HG02763 (cell line): ENCODE measurements at regions not wholly inside any gene's neighbourhood (a gene's known extent, or its start where the extent isn't known, plus 50 kb on each side); places are given as distances from the start of the nearest gene placed in this dataset.
"Not testable (repeated sequence)": the region's sequence is repeated elsewhere in the genome, so short reads cannot be mapped to it uniquely, and the experiment has no call there.

Experiments
- ATAC-seq: cut with Tn5 transposase; IDR thresholded peaks from one replicate; pipeline ENCODE4 v1.9.1; 2021; ENCODE audit warnings: mild to moderate bottlenecking, moderate library complexity; ENCODE audit not compliant: unreplicated experiment

DNA sequence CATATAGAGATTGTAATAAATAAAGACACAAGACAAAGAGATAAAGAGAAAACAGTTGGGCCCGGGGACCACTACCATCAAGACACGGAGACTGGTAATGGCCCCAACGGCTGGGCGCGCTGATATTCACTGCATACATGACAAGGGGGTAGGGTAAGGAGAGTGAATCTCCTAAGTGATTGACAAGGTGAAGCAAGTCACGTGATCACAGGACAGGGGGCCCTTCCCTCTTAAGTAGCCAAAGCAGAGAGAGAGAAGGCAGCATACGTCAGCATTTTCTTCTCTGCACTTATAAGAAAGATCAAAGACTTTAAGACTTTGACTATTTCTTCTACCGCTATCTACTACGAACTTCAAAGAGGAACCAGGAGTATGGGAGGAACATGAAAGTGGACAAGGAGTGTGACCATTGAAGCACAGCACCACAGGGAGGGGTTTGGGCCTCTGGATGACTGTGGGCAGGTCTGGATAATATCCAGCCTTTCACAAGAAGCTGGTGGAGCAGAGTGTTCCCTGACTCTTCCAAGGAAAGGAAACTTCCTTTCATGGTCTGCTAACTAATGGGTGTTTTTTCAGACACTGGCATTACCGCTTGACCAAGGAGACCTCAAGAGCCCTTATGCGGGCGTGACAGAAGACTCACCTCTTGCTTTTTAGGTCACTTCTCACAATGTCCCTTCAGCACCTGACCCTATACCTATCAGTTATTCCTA lies 75.6 kb downstream of the MRPL39 start:
- ATAC-seq: not testable (repeated sequence)

DNA sequence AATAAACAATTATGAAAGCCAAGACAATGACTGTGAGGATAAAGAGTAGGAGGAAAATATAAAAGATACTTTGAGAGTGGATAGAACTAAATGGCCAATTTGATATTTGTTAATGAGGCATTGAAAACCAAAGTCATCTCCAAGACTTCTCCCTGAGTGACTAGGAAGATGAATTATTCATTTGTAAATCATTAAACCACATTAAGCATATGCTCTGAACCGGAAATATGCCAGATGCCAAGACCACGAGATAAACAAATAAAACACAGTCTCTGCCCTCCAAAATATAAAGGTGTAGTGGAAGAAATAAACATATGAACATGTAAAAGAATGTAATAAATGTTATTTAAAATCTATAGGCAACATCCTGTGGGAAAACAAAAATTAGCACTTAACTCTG lies 78.8 kb downstream of the MRPL39 start:
- no peak for ATAC-seq

DNA sequence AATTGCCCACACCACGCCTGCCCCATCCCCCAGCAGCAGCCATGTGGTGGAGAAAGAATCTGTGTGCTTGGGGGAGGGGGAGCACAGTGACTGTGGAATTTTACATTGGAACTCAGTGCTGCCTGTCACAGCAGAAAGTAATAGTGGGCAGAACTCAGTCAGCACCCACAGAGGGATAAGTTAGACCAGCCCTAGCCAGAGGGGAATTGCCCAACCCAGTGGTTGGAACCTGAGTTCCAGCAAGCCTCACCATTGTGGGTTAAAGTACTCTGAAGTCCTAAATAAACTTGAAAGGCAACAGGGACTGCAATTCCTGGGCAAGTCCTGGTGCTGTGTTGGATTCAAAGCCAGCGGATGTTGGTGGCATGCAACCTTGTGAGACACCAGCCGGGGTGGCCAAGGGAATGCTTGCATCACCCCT lies 88.8 kb downstream of the MRPL39 start:
- no peak for ATAC-seq

DNA sequence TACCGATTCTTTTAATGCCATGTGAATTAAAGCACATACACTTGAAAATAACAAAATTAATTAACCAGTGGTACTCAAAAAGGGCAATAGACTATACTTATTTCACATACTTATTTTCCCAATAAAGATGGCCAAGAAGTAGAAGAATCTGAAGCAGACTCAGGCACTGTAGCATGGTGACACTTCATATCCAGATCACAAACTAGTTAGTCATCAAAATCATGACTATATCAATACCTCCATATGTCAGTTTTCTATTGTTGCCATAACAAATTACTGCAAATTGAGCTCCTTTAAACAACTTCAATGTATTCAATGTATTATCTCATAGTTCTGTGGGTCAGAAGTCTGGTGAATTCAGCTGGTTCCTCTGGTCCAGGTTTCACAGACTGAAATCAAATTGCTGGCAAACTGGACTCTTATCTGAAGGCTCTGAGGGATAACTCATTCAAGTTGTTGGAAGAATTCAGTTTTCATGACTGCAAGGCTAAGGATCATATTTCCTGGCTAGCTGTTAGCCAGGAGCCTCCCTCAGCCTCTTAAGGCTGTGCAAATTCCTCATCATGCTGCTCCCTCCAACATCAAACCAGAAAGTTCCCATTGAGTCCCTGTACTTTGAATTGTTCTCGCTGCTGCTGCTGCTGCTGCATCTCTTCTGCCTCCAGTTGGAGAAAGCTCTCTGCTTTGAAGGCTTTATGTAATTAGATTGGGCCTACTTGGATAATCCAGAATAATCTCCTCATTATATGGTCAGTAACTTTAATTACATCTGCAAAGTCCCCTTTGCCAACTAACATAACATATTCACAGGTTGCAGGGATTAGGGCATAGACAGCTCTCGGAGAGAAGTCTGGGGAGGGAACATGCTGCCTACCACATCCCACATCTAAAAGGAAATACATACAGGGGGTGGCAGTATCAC lies 91.5 kb downstream of the MRPL39 start:
- ATAC-seq: no peak

DNA sequence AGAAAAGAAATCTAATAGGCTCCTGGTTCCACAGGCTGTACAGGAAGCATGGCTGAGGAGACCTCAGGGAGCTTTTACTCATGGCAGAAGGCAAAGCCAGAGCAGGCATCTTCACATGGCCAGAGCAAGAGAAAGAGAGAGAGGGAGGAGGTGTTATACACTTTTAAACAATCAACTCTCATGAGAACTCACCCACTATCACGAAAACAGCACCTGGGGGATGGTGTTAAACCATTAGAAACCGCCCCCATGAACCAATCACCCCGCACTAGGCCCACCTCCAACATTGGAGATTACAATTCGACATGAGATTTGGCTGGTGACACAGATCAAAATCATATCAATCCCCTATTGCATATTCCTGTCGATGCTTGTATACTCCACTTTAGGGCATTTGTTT lies 93.5 kb downstream of the MRPL39 start:
- no peak for ATAC-seq

DNA sequence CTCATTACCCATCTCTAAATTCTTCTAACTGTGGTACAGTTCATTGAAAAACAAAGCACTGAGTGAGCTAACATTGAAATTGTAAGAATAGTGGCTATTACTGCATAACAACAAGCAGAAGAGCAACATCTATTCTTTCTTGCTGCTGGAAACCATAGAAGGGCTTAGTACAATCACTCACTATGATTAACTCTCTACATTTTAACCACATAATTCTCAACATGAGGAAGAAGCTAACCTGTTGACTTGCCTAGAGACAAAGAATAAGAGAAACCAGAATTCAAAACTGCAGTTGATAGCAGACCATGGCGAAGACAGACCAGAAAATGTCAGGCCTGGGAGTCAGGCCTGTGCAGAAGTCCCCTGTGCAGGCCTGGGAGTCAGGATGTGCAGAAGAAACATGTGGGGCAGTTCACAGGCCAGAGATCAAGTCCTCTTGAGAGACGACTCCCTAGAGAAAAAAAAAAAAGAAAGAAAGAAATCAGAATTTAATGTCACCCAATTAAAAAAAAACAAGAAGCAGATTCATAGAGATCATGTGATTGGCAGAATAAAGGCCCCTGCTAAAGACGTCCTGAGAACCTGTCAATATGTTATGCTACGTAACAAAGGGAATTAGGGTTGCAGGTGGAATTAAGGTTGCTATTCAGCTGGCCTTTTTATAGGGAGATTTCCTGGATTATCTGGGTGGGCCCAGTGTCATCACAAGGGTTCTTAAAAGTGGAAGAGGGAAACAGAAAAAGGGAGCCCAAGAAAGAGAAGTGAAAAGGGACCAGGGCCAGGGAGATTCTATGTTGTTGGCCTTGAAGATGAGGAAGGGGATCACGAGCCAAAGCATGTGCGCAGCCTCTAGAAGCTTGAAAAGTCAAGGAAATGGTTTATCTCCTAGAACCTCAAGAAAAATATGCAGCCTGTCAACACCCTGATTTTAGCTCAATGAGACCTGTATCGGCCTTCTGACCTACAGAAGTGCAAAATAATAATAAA lies 94.9 kb downstream of the MRPL39 start:
- ATAC-seq: no peak

DNA sequence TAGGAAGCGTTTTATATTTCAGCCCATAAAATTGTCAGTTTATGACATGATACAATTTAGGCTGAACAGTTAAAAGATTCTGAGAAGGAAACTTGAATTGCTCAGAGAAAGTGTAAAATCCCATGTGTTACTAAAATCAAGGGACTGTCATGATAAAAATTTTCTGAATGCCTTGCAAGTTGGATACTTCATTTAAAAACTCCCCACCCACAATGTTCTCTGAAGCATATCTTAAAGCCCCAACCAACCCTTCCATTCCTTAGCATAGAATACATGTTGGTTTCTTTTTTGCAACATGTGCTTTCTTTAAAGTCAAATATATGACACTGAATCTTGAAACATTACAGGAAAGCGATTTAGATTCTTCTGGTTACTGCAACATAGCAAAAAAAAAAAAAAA lies 97.4 kb downstream of the MRPL39 start:
- no peak for ATAC-seq

DNA sequence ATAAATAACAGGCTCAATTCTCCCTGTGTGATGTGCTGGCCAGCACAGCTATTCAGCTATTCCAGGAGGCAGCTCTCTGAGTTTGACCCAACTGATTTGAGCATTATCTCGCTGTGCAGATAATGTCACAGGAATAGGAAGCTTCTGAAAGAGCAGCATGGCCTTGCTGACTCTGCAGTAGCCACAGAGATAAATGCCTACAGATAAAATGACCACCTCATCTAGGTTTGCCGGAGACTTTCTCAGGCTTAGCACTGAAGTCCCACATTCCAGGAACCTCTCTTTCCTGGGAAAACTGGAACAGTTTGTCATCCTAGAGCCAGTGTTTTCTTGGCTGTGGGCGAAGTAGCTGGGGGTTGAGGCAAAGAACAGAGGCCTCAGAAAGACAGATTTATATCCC lies 98.9 kb downstream of the MRPL39 start:
- no peak for ATAC-seq

DNA sequence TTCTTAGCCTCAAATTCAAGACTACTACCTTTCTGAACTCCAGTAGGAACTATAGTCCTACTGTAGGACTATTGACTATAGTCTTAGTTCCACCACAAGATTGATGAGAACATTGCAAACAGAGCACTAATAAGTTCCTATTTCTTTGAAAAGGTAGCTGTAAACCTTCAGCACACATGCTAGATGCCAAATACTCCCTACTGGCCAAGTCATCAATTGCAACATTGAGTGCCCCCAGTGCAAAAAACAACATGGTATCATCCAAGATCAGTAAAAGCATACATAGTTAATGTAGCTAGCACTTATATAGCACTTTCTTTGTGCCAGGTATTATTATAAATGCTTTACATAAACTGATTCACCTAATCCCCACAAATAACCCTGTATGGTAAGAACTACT lies 99.8 kb downstream of the MRPL39 start:
- no peak for ATAC-seq

DNA sequence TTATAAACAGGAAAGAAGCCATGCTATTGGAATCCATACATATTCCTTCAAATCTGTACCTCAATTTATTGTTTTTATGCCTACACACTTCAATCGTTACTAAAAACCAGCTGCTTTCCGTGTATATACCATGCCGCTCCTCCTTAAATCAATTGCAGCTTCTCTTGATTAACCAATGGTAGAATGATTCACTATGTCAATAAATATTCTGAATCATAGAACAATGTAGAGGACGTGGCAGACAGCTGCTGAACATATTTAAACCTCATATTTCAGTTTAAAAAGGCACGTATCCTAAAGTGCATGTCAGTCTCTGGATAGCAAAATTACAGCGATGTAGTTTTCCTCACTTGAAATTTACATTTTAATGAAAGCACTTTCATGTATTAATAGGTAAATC lies 100.4 kb downstream of the MRPL39 start:
- ATAC-seq: no peak

DNA sequence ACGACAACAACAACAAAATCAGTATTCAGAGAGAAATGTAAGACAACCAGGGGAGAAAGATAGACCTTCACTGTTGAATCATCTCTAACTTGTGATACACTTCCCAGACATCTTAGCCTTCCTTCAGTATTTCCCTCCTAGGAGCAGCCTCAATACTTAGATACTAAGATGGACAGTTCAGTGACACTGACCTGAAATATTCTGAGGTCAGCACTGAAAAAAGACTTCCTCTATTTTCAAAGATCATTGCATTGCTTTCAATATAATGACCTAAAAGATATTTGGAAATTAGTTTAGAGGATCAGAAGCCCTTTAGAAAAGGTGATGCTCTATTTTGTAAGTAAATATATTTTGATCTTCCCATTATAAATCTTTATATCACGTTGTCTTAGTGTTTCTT lies 101.0 kb downstream of the MRPL39 start:
- ATAC-seq: no peak

DNA sequence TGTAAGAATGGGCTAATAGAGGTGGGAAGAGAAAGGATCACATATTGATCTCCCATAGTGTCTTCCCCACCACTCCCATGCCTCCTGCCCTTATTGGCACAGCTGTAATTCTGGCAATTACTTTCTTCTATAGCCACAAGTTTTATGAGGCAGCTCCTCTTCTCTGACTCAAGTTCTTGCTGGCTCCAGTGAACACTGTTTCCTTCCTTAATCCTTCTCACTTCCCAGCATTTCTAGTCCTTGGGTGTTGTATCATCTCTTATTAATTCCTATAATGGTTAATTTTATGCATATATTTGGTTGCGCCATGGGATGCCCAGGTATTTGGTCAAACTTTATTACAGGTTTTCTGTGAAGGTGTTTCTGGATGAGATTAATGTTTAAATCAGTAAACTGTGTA lies 103.3 kb downstream of the MRPL39 start:
- ATAC-seq: no peak

DNA sequence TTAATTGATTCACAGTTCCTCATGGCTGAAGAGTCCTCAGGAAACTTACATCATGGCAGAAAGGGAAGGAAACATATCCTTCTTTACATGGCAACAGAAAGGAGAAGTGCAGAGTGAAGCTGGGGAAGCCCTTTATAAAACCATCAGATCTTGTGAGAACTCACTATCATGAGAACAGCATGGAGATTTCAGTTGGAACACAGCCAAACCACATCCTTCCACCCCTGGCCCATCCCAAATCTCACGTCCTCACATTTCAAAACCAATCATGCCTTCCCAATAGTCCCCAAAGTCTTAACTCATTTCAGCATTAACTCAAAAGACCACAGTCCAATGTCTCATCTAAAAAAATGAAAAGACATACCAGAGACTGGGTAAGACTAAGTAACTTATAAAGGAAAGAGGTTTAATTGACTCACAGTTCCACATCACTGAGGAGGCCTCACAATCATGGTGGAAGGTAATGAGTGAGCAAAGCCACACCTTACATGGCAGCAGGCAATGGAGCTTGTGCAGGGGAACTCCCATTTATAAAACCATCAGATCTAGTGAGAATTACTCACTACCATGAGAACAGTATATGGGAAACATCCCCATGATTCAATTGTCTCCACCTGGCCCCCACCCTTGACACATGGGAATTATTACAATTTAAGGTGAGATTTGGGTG lies 105.2 kb downstream of the MRPL39 start:
- peak; percentile 53 for ATAC-seq

DNA sequence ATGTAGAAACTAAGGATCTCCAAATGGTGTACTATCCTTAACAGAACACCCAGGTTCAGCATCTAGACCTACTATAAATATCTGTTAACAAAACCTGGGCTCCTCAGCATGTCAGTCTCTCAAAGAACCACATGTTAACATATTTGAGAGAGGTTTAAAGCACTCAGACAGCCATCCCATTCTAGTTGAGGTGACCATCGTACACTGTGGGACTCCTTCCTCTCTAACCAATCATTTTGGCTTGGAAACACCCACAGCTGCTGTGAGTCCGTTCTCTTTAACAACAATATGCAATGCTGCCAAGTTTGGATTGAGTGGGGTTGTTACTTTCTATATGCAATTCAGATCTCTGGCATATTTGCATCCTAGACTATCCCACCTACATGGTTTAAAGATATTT lies 105.8 kb downstream of the MRPL39 start:
- ATAC-seq: peak; percentile 13

DNA sequence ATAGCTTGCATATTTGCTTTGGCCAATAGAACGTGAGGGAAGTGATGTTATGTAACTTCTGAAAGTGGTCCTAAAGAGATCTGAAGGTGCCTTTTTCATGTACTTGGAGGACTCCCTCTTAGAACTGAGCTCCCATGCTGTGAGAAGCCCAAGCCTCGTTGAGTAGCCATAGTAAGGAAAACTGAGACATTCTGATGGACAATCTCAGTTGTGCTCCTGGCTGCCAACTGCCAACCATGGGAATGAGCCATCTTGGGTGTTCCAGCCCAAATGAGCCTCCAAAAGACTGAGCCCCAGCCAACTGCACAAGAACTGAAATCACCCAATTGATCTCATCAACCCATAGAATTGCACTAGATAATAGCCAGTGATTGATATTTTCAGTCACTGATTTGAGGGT lies 106.7 kb downstream of the MRPL39 start:
- ATAC-seq: no peak

DNA sequence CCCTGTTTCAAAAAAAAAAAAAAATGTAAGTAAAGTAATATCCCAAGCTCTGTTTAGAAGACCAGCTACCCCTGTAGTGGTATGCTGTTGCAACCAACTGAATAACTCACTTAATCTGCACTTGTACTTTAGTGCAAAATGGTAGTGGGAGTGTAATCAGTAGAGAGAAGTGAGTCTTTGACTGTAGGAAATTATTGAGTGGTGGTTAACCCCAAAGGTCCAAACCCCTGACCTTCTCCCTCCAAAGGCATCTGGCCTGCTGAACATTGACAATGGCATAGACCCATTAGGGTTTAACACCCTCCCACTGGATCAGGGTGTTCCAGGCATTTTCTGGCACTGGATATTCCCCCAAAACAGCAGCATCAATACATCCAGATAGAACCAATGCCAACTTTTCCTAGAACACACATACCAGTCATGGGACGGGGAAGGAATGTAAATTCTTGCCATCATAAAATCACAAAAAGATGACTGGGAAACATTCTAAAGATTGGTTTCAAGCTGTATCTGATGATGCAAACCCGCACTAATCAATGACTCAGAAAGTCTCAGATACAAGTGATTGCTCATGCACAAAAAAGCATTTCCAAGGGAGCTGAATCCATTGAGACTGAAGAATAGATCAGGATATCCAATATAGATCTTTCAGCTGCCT lies 110.3 kb downstream of the MRPL39 start:
- ATAC-seq: no peak

DNA sequence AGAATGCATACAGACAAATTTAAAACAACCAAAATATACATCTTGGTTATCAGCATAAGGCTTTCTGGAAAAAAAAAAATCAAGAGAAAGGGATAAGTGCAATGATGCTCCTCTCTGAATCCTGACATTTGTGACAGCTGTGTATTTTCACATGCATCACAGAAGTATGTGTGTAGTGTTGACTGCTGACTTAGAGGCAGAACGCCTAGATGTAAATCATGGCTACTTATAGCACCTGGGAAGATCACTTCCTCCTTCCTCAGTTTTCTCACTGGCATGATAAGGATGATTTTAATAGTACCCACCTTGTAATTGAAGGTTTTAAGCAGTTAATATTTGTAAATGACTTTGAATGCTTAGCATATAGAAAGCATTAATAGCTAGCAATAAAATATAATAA lies 112.5 kb downstream of the MRPL39 start:
- peak; percentile 35 for ATAC-seq

DNA sequence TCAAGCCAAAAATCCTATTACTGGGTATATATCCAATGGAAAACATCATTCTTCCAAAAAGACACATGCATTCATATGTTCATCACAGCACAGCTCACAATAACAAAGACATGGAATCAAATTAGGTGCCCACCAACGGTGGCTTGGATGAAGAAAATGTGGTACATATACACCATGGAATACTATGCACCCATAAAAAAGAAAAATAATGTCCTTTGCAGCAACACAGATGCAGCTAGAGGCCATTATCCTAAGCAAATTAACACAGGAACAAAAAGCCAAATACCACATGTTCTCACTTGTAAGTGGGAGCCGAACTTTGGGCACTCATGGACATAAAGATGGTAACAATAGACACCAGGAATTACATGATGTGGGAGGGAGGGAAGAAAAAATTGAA lies 113.6 kb downstream of the MRPL39 start:
- ATAC-seq: no peak

DNA sequence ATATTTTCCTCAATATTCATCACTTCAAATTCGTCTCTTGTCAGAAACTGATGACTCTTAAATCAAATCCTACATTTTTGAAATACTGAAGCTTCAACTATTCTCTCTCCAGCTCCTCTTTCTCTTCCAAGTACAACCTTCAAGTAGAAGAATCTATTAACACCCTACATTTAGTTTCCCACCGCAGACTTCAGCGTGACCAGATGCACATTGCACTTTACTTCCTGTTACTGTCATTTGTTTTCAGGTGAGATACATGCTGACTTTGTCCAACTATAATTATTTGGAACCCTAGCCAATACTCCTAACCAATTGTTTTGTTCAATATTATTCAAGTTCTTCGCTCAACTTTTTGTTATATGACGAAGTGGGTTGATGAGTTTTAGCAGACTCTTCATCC lies 116.0 kb downstream of the MRPL39 start:
- no peak for ATAC-seq

DNA sequence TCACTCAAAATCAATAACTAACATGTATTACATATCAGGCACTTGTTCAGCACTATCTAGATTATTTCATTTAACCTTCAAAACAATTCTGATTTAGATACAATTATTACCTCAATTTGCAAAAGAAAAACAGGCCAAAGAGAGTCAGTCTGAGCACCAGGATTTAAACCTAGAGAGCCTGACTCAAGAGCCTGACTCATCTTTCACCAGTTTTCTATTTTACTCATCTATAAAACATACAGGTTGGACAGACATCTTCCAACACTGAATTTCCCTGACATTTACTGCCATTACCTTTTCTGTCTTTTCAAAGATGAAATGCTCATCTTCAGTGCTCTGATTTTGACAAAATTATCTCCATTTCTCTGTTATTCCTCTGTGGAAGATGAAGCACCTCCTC lies 116.5 kb downstream of the MRPL39 start:
- ATAC-seq: no peak
